SKM-1 (cell line): ENCODE measurements at regions not wholly inside any gene's neighbourhood (a gene's known extent, or its start where the extent isn't known, plus 50 kb on each side); places are given as distances from the start of the nearest gene placed in this dataset.
"Not testable (repeated sequence)": the region's sequence is repeated elsewhere in the genome, so short reads cannot be mapped to it uniquely, and the experiment has no call there.

Experiments used
- DNase-seq: peaks from one replicate; lab custom pipeline; 2025; ENCODE audit not compliant: unreplicated experiment; lab: John Stamatoyannopoulos, UW

DNA sequence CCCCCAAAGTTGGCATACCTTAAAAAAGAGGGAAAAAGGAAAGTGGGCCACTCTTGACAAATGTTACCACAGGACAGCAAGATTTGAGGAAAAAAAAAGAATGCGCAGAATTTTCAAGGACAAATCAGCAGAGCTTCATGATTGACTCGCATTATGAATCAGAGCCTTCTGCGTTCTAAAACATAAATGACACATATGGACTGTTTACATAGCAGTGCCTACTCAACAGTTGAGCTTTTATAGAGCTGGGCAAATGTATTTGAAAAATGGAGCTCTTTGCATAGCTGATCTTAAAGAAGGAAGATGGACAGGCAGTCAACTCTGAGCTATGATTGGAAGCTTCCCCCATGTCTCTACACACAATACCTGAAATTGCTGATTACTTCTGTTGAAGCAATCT is 213.2 kb upstream of the NT5E start:
- no peak for DNase-seq

GRCh38 chr6:85227345-85227744 is 222.5 kb upstream of the NT5E start:
- not testable (repeated sequence) for DNase-seq

DNA sequence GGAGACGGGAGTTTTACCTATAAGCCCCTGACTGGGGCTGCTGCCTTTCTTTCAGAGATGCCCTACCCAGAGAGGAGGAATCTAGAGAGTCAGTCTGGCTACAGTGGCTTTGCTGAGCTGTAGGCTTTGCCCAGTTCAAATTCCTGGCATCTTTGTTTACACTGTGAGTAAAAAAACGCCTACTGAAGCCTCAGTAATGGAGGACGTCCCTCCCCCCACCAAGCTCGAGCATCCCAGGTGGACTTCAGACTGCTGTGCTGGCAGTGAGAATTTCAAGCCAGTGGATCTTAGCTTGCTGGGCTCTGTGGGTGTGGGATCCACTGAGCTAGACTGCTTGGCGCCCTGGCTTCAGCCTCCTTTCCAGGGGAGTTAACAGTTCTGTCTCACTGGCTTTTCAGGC is 237.1 kb upstream of the NT5E start:
- not testable (repeated sequence) for DNase-seq

DNA sequence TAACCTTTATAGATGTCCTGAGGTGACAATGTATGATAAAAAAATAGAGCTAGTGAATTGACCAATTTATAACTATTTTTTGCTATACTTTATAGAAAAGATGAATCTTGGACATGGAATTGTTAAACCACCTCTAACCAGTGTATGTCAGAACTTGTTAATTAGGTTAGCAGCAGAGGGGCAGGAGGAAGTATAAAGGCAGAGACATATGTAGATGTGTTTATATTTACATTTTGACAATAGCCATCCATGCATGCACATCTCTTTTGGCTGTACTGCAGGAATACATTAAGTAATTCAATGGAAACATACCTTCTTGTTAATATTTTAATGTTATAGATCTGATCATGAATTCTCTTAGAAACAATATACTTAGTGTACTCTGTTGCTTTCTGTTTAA is 254.6 kb upstream of the NT5E start:
- no peak for DNase-seq

DNA sequence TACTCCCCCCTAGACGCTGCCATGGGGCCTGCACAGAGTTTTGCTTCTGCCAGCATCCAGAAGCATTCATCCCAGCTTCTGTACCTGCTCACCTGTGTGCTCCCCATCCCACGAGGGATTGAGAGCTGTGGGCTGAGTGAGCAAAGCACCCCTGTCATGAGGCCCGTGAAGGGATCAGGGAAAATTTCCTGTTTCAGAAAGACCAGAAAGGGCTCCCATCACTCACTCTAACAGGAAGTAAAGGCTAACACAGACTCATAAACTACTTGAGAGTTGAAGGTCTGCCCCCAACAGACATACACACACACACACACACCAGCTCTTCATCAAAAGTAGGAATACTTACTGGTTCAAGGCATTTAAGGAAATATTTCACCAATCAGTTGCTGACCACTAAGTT is 256.5 kb upstream of the NT5E start:
- DNase-seq, result no peak

GRCh38 chr6:85192596-85192995 is 257.3 kb upstream of the NT5E start:
- DNase-seq, result no peak

- DNase-seq, result no peak
These were observed 257.7 kb upstream of the NT5E start for GRCh38 chr6:85192186-85192585.

GRCh38 chr6:85191656-85192055 is 258.2 kb upstream of the NT5E start:
- DNase-seq, result no peak

DNA sequence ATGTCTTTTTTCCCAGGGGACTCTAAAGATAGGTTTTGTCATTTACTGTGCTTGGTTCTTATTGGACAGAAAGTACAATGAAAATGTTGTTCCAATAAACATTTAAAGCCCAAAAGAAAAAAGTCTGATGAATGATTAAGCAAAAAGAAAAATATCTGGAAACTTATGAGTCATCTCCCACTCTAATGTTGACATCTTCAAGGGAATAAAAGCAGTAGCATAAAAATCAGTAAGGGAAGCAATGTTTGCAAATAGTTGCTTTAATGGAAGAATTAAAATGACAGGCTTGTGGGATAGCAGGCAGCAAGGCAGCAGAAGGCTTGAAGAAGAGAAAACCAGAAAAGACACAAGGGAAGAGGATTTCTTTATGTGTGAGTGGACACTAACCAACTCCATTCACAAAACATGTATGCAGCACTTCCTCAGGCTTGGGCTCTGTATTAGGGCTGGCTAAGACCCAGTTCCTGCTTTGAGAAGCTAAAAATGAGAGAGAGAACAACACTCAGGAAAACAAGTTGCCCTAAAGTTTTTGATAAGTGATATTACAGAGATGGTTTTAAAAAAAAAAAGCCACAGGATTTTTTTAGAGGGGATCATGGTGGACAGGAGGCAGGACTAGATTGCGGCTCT is 263.2 kb upstream of the NT5E start:
- no peak for DNase-seq

GRCh38 chr6:85185977-85186376 is 263.9 kb upstream of the NT5E start:
- no peak for DNase-seq

DNA sequence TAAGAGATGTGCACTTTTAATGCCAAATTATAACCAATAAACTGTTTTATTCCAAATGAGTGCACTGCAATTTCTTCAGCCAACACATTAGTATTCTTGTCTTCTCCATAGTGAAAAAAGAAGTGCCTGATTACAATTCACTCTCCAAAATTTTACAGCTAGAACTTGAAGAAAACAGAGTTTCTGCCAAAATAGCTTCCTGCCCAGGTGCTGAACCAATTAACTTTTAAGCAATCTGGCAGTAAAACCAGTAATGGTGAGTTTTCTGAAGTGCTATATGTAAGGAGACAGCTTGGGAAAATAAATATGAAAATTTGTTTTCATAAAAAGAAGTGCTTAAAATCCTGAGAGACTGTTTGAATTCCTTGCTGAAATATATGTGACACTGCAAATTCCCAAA is 266.0 kb upstream of the NT5E start:
- no peak for DNase-seq

DNA sequence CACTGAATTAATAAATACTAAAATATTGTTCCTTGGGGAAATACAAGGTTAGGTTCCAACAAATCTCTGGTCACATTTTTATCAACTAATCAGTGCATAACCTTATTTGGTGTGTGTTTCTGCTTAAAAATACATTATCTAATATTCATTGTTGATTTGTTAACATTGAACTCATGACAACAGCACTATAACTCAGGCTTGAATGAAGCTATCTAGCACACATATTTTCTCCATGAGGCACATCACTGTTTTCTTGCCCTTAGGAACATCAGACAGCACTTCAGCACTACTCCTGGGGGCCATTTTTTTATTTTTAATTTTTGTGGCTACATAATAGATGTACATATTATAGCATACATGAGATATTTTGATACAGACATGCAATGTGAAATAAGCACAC is 277.2 kb upstream of the NT5E start:
- no peak for DNase-seq

DNA sequence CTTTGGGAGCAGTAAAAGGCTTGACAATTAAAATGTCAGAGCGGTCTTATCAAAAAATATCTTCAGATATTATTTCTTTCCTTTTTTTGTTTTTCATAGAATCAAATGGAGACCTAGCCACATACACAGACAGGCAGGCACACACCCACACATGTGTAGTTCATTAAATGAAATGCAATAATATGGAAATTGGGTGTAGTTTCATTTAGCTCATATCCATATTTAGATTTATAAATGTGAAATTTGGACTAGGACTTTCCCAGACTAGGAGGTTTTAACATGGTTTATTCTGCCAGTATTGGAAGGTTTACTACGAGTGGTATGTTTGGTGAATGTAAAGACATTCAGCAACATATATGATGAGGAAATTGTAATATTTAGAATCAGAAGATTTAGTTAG is 277.7 kb upstream of the NT5E start:
- no peak for DNase-seq

DNA sequence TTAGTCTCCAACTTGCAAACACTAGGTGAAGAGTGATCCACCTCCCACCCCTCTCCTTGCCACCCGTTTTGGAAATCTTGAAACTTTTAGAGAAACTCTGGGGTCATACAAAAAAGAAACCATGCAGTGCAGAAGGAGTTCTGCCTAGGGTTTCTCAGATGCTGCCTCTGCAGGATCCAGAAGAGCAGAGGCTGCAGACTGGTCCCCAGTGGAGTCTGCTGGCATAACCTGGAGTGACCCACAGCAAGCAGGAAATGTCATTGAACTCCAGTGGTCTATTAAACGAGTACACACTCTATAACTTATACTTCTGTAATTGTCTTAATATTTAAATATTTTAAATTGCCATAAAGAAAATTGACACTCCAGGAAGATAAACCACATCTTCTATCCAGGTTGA is 280.7 kb upstream of the NT5E start:
- DNase-seq, result no peak

GRCh38 chr6:85168146-85168545 is 281.7 kb upstream of the NT5E start:
- no peak for DNase-seq

GRCh38 chr6:85166114-85166741 is 283.7 kb upstream of the NT5E start:
- DNase-seq, result no peak

DNA sequence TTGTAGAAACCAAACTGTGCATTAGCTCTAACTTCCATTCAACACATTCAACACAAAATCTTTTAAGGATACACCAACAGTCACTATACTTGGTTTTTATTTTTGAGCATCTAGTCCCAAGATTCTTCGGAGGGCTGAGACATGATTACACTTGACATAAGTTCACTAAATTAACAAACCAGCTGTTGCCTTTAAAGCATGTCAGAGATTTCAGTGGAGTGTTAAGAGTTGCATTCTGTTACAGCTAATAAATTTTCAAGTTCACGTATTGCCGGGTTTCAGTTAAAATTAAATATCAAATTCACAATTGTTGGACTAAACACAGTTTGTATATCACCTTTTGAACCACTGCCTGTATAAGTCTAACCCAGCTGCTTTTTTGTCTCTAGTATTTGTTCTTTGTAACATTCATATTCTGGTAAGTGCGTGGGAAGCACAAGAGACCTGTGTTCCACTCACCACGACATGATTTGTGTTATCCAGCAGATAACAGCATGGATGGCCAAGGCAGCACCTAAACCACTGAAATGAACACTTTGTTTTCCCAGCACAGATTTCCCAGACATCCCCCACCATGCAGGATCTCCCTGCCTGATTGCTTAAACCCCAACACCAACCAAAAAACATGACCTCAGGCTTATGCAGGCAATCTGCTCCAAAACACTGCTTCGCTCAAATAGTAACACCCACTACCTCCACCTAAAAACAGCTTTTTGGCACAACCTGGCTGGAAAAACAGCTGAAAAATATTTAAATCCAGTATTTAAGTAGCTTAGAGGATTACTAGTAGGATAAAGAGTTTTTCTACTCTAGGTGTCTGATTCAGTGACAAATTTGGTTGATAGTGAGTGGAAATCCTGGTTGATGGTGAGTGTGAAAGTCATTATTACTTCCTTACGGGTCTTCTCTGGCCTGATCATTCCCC is 286.5 kb upstream of the NT5E start:
- DNase-seq, result no peak

DNA sequence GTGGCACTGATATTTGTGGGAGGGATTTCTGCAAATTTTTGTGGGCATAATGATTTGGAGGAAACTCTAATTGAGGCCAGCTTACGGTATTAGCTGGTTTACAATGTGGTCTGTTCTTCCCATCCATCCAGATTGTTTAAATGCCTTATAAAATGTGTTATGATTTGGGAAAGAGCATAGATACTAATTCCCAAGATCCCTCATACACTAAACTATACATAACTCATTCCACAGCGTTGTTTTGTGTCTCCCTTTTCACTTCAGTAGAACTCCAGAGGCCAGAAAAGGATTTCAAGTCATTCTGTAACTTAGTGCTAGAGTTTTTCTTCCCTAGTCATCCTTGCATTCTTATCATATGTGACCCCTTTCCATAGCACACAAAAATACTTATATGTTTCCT is 292.6 kb upstream of the NT5E start:
- DNase-seq, result no peak

DNA sequence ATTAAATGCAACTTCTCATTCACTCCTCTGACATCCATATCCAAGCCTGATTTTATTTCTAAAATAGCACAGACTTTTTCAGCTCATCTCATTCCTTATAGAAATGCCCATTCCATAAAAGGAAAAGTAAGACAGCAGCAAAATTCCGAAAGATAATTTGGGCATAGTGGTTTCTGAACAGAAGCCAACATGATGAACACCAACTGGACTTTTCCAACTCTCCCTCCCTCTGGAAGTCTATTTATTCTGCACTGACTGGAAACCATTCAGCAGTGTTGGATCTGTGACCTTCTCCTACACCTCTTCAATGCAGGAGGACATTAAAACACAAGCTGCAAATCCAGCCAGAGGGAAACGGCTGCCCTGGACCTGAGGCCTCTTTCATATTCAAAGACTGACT is 306.2 kb upstream of the NT5E start:
- DNase-seq, result no peak

GRCh38 chr6:85137865-85138264 is 312.0 kb upstream of the NT5E start:
- no peak for DNase-seq

- no peak for DNase-seq
These were observed 313.6 kb upstream of the NT5E start for GRCh38 chr6:85136310-85136709.
